Nephron (organoid): ENCODE measurements at regions not wholly inside any gene's neighbourhood (a gene's known extent, or its start where the extent isn't known, plus 50 kb on each side); places are given as distances from the start of the nearest gene placed in this dataset.

Experiments
- H3K27ac Mint-ChIP-seq, 3 experiments: 2 replicates each; pipeline ENCODE4 v1.8.0; 2020; ENCODE audit warnings: mixed read lengths in 3 of 3, mild to moderate bottlenecking in 2 of 3, moderate library complexity in 1 of 3
- H3K27me3 Mint-ChIP-seq: 2 replicates; pipeline ENCODE4 v1.8.0; 2021; ENCODE audit warnings: low read depth, mild to moderate bottlenecking, moderate library complexity, mixed read lengths
- H3K36me3 Mint-ChIP-seq: 2 replicates; pipeline ENCODE4 v1.8.0; 2020; ENCODE audit warnings: low read depth, mixed read lengths
- H3K4me1 Mint-ChIP-seq: 2 replicates; pipeline ENCODE4 v1.8.0; 2020; ENCODE audit warnings: mixed read lengths
- H3K4me3 Mint-ChIP-seq, 3 experiments: 2 replicates each; pipeline ENCODE4 v1.8.0; 2020; ENCODE audit warnings: mild to moderate bottlenecking in 3 of 3, mixed read lengths in 3 of 3, moderate library complexity in 2 of 3
- H3K9me3 Mint-ChIP-seq: 2 replicates; pipeline ENCODE4 v1.8.0; 2020; ENCODE audit warnings: mixed read lengths
- CTCF ChIP-seq, 3 experiments: fragments of 200-600 bp; sonication (generic); IDR thresholded peaks; one replicate each; pipeline ENCODE4 v1.5.0; 2021; ENCODE audit warnings: antibody characterized with exemption in 3 of 3; ENCODE audit not compliant: unreplicated experiment in 3 of 3

GRCh38 chr10:112880633-112881530 is 69.2 kb upstream of the TCF7L2 start:
- no peaks in the 10 kb centered on the region for H3K4me1 Mint-ChIP-seq
- H3K9me3 Mint-ChIP-seq, result peaks cover 12% of the 10 kb centered on the region
- TF ChIP-seq CTCF (IDR thresholded peaks at IDR 0.05; ENCODE audit: unreplicated experiment in 3 of 3), result no peak
- no peak overlapping the region for H3K4me3 Mint-ChIP-seq
- no peaks in the 10 kb centered on the region for H3K27me3 Mint-ChIP-seq
- H3K27ac Mint-ChIP-seq, result no peak overlapping the region
- peaks cover 4% of the 10 kb centered on the region for H3K36me3 Mint-ChIP-seq

- H3K4me1 Mint-ChIP-seq, result no peaks in the 10 kb centered on the region
- no peak overlapping the region for H3K4me3 Mint-ChIP-seq
- peaks cover 12% of the 10 kb centered on the region for H3K9me3 Mint-ChIP-seq
- H3K27me3 Mint-ChIP-seq, result peaks cover 5% of the 10 kb centered on the region
- peaks cover 4% of the 10 kb centered on the region for H3K36me3 Mint-ChIP-seq
- H3K27ac Mint-ChIP-seq, result no peak overlapping the region
- TF ChIP-seq CTCF (IDR thresholded peaks at IDR 0.05; ENCODE audit: unreplicated experiment in 3 of 3), result no peak
Measured at GRCh38 chr10:112883360-112884178, 66.5 kb upstream of the TCF7L2 start.

GRCh38 chr10:112884179-112884504 is 65.9 kb upstream of the TCF7L2 start:
- Mint-ChIP-seq H3K9me3 (peaks cover 12% of the 10 kb centered on the region), H3K4me1 (no peaks in the 10 kb centered on the region), H3K27ac (no peak overlapping the region), H3K36me3 (peaks cover 4% of the 10 kb centered on the region), H3K27me3 (peaks cover 5% of the 10 kb centered on the region), H3K4me3 (no peak overlapping the region)
- TF ChIP-seq CTCF (IDR thresholded peaks at IDR 0.05; ENCODE audit: unreplicated experiment in 3 of 3), result no peak

GRCh38 chr10:112886463-112886862 is 63.6 kb upstream of the TCF7L2 start:
- Mint-ChIP-seq H3K4me1 (no peaks in the 10 kb centered on the region), H3K27ac (no peak overlapping the region), H3K9me3 (peaks cover 12% of the 10 kb centered on the region), H3K4me3 (no peak overlapping the region), H3K27me3 (peaks cover 5% of the 10 kb centered on the region), H3K36me3 (peaks cover 4% of the 10 kb centered on the region)
- TF ChIP-seq CTCF (IDR thresholded peaks at IDR 0.05; ENCODE audit: unreplicated experiment in 3 of 3), result no peak

GRCh38 chr10:112887968-112888367 is 62.1 kb upstream of the TCF7L2 start:
- peaks cover 4% of the 10 kb centered on the region for H3K36me3 Mint-ChIP-seq
- peaks cover 10% of the 10 kb centered on the region for H3K9me3 Mint-ChIP-seq
- peaks cover 5% of the 10 kb centered on the region for H3K27me3 Mint-ChIP-seq
- no peak overlapping the region for H3K4me3 Mint-ChIP-seq
- no peak for TF ChIP-seq CTCF (IDR thresholded peaks at IDR 0.05; ENCODE audit: unreplicated experiment in 3 of 3)
- H3K27ac Mint-ChIP-seq, result no peak overlapping the region
- H3K4me1 Mint-ChIP-seq, result no peaks in the 10 kb centered on the region
